Ascending aorta (tissue), 2 donors: ENCODE measurements at regions not wholly inside any gene's neighbourhood (a gene's known extent, or its start where the extent isn't known, plus 50 kb on each side); places are given as distances from the start of the nearest gene placed in this dataset.

Experiments
- DNase-seq, 2 donors: peaks; one replicate each; pipeline ENCODE4 v3.0.0-alpha.2; 2019; ENCODE audit warnings: low spot score in 2 of 2
- H3K27ac ChIP-seq, 2 donors: fragments of 200-600 bp; sonication (generic); one replicate each; pipeline ENCODE4 v1.5.1; 2016 to 2017; ENCODE audit warnings: mild to moderate bottlenecking in 1 of 2
- H3K27me3 ChIP-seq: fragments of 200-600 bp; sonication (generic); one replicate; pipeline ENCODE4 v1.5.1; 2017
- H3K36me3 ChIP-seq, 2 donors: fragments of 200-600 bp; sonication (generic); one replicate each; pipeline ENCODE4 v1.5.1; 2016
- H3K4me1 ChIP-seq, 2 donors: fragments of 200-600 bp; sonication (generic); one replicate each; pipeline ENCODE4 v1.5.1; 2016 to 2017; ENCODE audit warnings: mild to moderate bottlenecking in 1 of 2
- H3K4me3 ChIP-seq, 2 donors: fragments of 200-600 bp; sonication (generic); one replicate each; pipeline ENCODE4 v1.5.1; 2016 to 2017; ENCODE audit warnings: mild to moderate bottlenecking in 1 of 2
- H3K9me3 ChIP-seq, 2 donors: fragments of 200-600 bp; sonication (generic); one replicate each; pipeline ENCODE4 v1.5.1; 2016
- CTCF ChIP-seq, 3 experiments: fragments of 200-600 bp in 2 of 3; fragments of 450-650 bp in 1 of 3; sonication (generic) in 2 of 3; IDR thresholded peaks; one replicate each; pipeline ENCODE4 v1.5.1; 2016 to 2019; ENCODE audit warnings: antibody characterized with exemption in 3 of 3, mild to moderate bottlenecking in 1 of 3, moderate library complexity in 1 of 3
- intact Hi-C: fragments of 100-400 bp; cut with DNase I; formaldehyde crosslinking; loops from one replicate; pipeline ENCODE4 v1.15.1; 2023

GRCh38 chr2:16081316-16082200 lies 141.2 kb downstream of the MYCN start:
- TF ChIP-seq CTCF (IDR thresholded peaks at IDR 0.05): no peak
- Histone ChIP-seq H3K27me3 (no peaks in the 10 kb centered on the region), H3K4me3 (no peak overlapping the region), H3K9me3 (no peaks in the 10 kb centered on the region), H3K27ac (no peak overlapping the region), H3K4me1 (no peaks in the 10 kb centered on the region), H3K36me3 (no peaks in the 10 kb centered on the region)
- DNase-seq: no peak
- intact Hi-C loops: no loop called here

DNA sequence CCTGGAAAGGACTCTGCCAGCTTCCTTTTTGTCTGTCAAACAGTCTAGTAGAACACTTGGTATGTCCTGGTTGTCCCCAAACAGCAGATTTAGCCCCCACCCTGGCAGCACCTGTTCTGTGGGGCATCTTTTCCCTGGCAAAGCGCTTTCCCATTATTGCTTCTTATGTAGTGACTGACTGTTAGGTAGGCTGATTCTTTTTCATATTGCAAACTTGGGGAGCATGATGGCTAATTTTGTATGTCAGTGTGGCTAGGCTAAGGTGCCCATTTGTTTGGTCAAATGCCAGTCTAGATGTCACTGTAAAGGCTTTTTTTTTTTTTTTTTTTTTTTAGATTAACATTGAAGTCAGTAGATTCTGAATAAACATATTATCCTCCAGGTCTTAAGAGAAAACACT lies 140.2 kb downstream of the MYCN start:
- no peaks in the 10 kb centered on the region for H3K4me1 ChIP-seq
- intact Hi-C loops: no loop called here

DNA sequence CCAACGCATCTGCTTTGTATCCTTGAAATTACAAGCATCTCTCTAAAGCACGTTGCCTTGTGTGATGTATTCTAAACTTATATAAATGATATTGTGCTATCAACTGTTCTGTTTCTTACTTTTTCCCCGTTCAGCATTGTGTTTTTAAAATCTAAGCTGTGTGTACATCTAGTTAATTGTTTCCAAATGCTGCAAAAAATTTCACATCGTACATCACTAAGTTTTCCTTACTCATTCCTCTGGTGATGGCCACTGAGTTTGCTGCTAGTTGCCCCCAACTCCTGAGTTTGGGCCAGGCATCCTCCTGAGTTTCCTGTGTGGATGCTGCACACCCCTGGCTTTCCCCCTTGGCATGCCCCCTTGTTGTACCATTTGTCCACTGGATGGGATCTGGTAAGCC lies 139.7 kb downstream of the MYCN start:
- Histone ChIP-seq H3K9me3 (no peaks in the 10 kb centered on the region), H3K4me1 (no peaks in the 10 kb centered on the region), H3K27me3 (no peaks in the 10 kb centered on the region), H3K27ac (no peak overlapping the region), H3K4me3 (no peak overlapping the region), H3K36me3 (no peaks in the 10 kb centered on the region)
- DNase-seq: no peak
- intact Hi-C loops: no loop called here
- no peak for TF ChIP-seq CTCF (IDR thresholded peaks at IDR 0.05)

More for the DNA sequence above, 140.2 kb downstream of the MYCN start:
- DNase-seq: no peak
- no peaks in the 10 kb centered on the region for H3K27me3 ChIP-seq
- H3K9me3 ChIP-seq: no peaks in the 10 kb centered on the region
- no peak for TF ChIP-seq CTCF (IDR thresholded peaks at IDR 0.05)
- no peaks in the 10 kb centered on the region for H3K36me3 ChIP-seq
- H3K27ac ChIP-seq: no peak overlapping the region
- H3K4me3 ChIP-seq: no peak overlapping the region

- no peaks in the 10 kb centered on the region for H3K9me3 ChIP-seq
- H3K27me3 ChIP-seq: no peaks in the 10 kb centered on the region
- TF ChIP-seq CTCF (IDR thresholded peaks at IDR 0.05): no peak
- no peak overlapping the region for H3K4me3 ChIP-seq
- DNase-seq: no peak
- intact Hi-C loops: no loop called here
- no peaks in the 10 kb centered on the region for H3K36me3 ChIP-seq
- no peaks in the 10 kb centered on the region for H3K4me1 ChIP-seq
- H3K27ac ChIP-seq: no peak overlapping the region
These were observed 139.3 kb downstream of the MYCN start for GRCh38 chr2:16079637-16080036.

DNA sequence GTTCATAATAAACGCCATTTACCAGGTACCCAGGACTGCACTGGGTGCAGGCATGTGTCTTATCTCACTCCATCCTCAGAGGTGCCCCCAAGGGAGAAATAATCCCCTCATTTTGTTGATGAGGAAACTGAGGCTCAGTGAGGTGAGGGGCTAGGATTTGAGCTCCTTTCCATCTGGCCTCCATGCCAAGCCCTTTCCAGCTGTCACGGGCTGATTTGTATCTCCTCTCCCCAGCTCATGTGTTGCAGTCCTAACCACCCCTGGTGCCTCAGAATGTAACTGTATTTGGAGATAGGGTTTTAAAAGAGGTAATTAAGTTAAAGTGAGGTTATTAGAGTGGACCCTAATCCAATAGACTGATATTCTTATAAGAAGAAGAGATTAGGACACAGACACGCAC lies 137.3 kb downstream of the MYCN start:
- no peak overlapping the region for H3K27ac ChIP-seq
- H3K4me3 ChIP-seq: no peak overlapping the region
- no peaks in the 10 kb centered on the region for H3K9me3 ChIP-seq
- H3K4me1 ChIP-seq: no peaks in the 10 kb centered on the region
- no peak for DNase-seq
- no peaks in the 10 kb centered on the region for H3K27me3 ChIP-seq
- intact Hi-C loops: no loop called here
- no peaks in the 10 kb centered on the region for H3K36me3 ChIP-seq
- no peak for TF ChIP-seq CTCF (IDR thresholded peaks at IDR 0.05)
